Right lobe of liver (tissue), 6 donors: ENCODE measurements at regions not wholly inside any gene's neighbourhood (a gene's known extent, or its start where the extent isn't known, plus 50 kb on each side); places are given as distances from the start of the nearest gene placed in this dataset.

Experiments
- ATAC-seq, 4 donors: fragments of 200-7000 bp; cut with Tn5 transposase; one replicate each; pipeline ENCODE4 v1.9.1; 2020; ENCODE audit warnings: mild to moderate bottlenecking in 4 of 4, moderate library complexity in 4 of 4
- DNase-seq, 3 donors: peaks; one replicate each; pipeline ENCODE4 v3.0.0-alpha.2; 2020
- H3K27ac ChIP-seq, 3 donors: fragments of 200-600 bp; one replicate each; pipeline ENCODE4 v1.8.0; 2022
- H3K27me3 ChIP-seq, 2 donors: fragments of 200-600 bp; one replicate each; pipeline ENCODE4 v1.8.0; 2022
- H3K36me3 ChIP-seq, 4 donors: fragments of 200-600 bp; sonication (generic) in 1 of 4; one replicate each; pipeline versions ENCODE4 v1.5.1 to v1.8.0; 2017 to 2022; ENCODE audit warnings: control low read depth in 1 of 4
- H3K4me1 ChIP-seq, 4 donors: fragments of 200-600 bp; sonication (generic) in 1 of 4; one replicate each; pipeline versions ENCODE4 v1.5.1 to v1.8.0; 2017 to 2022; ENCODE audit warnings: control low read depth in 1 of 4
- H3K4me3 ChIP-seq, 3 donors: fragments of 200-600 bp; one replicate each; pipeline ENCODE4 v1.8.0; 2022
- H3K9me3 ChIP-seq, 4 donors: fragments of 200-600 bp; sonication (generic) in 1 of 4; one replicate each; pipeline versions ENCODE4 v1.5.1 to v1.8.0; 2017 to 2022; ENCODE audit warnings: control low read depth in 1 of 4
- CTCF ChIP-seq, 4 donors: fragments of 200-600 bp in 3 of 4; fragments of 450-650 bp in 1 of 4; IDR thresholded peaks; one replicate each; pipeline versions ENCODE4 v1.5.1 to v1.8.0; 2016 to 2022; ENCODE audit warnings: antibody characterized with exemption in 4 of 4, mild to moderate bottlenecking in 2 of 4
- POLR2A ChIP-seq: fragments of 450-650 bp; IDR thresholded peaks from one replicate; pipeline ENCODE4 v1.6.1; 2017; ENCODE audit warnings: antibody characterized with exemption, mild to moderate bottlenecking
- WGBS: methylation state at CpG from one replicate; pipeline ENCODE4 v1.1.6; 2018; ENCODE audit warnings: low coverage, low lambda C conversion rate; ENCODE audit not compliant: insufficient coverage; ENCODE audit errors: missing lambda C conversion rate; 5-methylcytosine and 5-hydroxymethylcytosine counted together
- intact Hi-C, 2 donors: fragments of 100-400 bp; cut with DNase I; formaldehyde crosslinking; loops; one replicate each; pipeline versions ENCODE4 v1.11.2 to v1.14.1; 2022
- donor health status: DM: no; HTN: yes; CAD: no.
- donor health status: DM: no; HTN: no; CAD: no.
- donor health status: DM: no; HTN: no; CAD: no.
- donor health status: DM: no; HTN: yes; CAD: no.
- donor health status: DM: no; HTN: yes; CAD: no.

- Histone ChIP-seq H3K27me3 (no peaks in the 10 kb centered on the region), H3K4me3 (no peak overlapping the region), H3K4me1 (no peaks in the 10 kb centered on the region), H3K36me3 (no peaks in the 10 kb centered on the region), H3K27ac (no peak overlapping the region), H3K9me3 (no peaks in the 10 kb centered on the region)
- TF ChIP-seq CTCF (IDR thresholded peaks at IDR 0.05) (no peak), POLR2A (no peak)
- intact Hi-C loops = no loop called here
- WGBS = 21% methylated on average over 4 of the region's 4 CpGs
- ATAC-seq (no peak), DNase-seq (no peak)
Measured at GRCh38 chr2:221178139-221178538, 394.0 kb downstream of the EPHA4 start.

- Histone ChIP-seq H3K9me3 (no peaks in the 10 kb centered on the region), H3K27me3 (peaks cover 0 to 4% of the 10 kb centered on the region in 2 donors), H3K36me3 (no peaks in the 10 kb centered on the region), H3K4me3 (no peak overlapping the region), H3K4me1 (no peaks in the 10 kb centered on the region), H3K27ac (no peak overlapping the region)
- WGBS = 57% methylated on average over 3 of the region's 3 CpGs
- TF ChIP-seq POLR2A (no peak), CTCF (IDR thresholded peaks at IDR 0.05) (no peak)
- intact Hi-C loops = no loop called here
- ATAC-seq (no peak), DNase-seq (no peak)
Measured at GRCh38 chr2:221186873-221187272, 385.2 kb downstream of the EPHA4 start.

GRCh38 chr2:221189431-221190067 is 382.6 kb downstream of the EPHA4 start:
- H3K36me3 ChIP-seq = no peaks in the 10 kb centered on the region
- DNase-seq (no peak), ATAC-seq (no peak)
- H3K9me3 ChIP-seq = no peaks in the 10 kb centered on the region
- no peak overlapping the region for H3K4me3 ChIP-seq
- TF ChIP-seq POLR2A = no peak
- no peak for TF ChIP-seq CTCF (IDR thresholded peaks at IDR 0.05)
- intact Hi-C loops = no loop called here
- H3K27ac ChIP-seq = no peak overlapping the region
- no peaks in the 10 kb centered on the region for H3K4me1 ChIP-seq
- WGBS = 17% methylated on average over 5 of the region's 8 CpGs
- peaks cover 0 to 4% of the 10 kb centered on the region in 2 donors for H3K27me3 ChIP-seq

- intact Hi-C loops = no loop called here
- no peaks in the 10 kb centered on the region for H3K36me3 ChIP-seq
- no peaks in the 10 kb centered on the region for H3K4me1 ChIP-seq
- 69% methylated on average over 1 of the region's 1 CpG for WGBS
- no peaks in the 10 kb centered on the region for H3K27me3 ChIP-seq
- no peak overlapping the region for H3K4me3 ChIP-seq
- no peak overlapping the region for H3K27ac ChIP-seq
- TF ChIP-seq CTCF (IDR thresholded peaks at IDR 0.05) = no peak
- no peak for TF ChIP-seq POLR2A
- DNase-seq (no peak), ATAC-seq (no peak)
- H3K9me3 ChIP-seq = no peaks in the 10 kb centered on the region
Measured at GRCh38 chr2:221195829-221196228, 376.3 kb downstream of the EPHA4 start.
